Stimulated activated naive CD8-positive, alpha-beta T cell treated with anti-CD3 and anti-CD28 coated beads, Interleukin-15, Interleukin-2, amounts not matched to agents 100 ng/mL and 50 ng/mL, for 24 hours (primary cell): ENCODE measurements at regions not wholly inside any gene's neighbourhood (a gene's known extent, or its start where the extent isn't known, plus 50 kb on each side); places are given as distances from the start of the nearest gene placed in this dataset.

Experiments used
- H3K27ac Mint-ChIP-seq: one replicate; pipeline ENCODE4 v1.8.0; 2021; ENCODE audit warnings: mild to moderate bottlenecking, mixed read lengths
- H3K27me3 Mint-ChIP-seq: one replicate; pipeline ENCODE4 v1.8.0; 2021; ENCODE audit warnings: mixed read lengths
- H3K36me3 Mint-ChIP-seq: one replicate; pipeline ENCODE4 v1.8.0; 2021; ENCODE audit warnings: low read depth, mixed read lengths
- H3K4me1 Mint-ChIP-seq: one replicate; pipeline ENCODE4 v1.8.0; 2021; ENCODE audit warnings: low read depth, mixed read lengths
- H3K4me3 Mint-ChIP-seq: one replicate; pipeline ENCODE4 v1.8.0; 2021; ENCODE audit warnings: mild to moderate bottlenecking, mixed read lengths
- H3K9me3 Mint-ChIP-seq: one replicate; pipeline ENCODE4 v1.8.0; 2021; ENCODE audit warnings: mixed read lengths

GRCh38 chr18:40921845-40922629, 1033.0 kb upstream of the PIK3C3 start:
- Mint-ChIP-seq H3K27ac (no peak overlapping the region), H3K4me3 (no peak overlapping the region), H3K27me3 (no peaks in the 10 kb centered on the region), H3K36me3 (no peaks in the 10 kb centered on the region), H3K4me1 (no peaks in the 10 kb centered on the region), H3K9me3 (peaks cover 13% of the 10 kb centered on the region)

GRCh38 chr18:40917056-40917455, 1038.0 kb upstream of the PIK3C3 start:
- no peaks in the 10 kb centered on the region for H3K27me3 Mint-ChIP-seq
- no peak overlapping the region for H3K27ac Mint-ChIP-seq
- H3K4me3 Mint-ChIP-seq: no peak overlapping the region
- H3K36me3 Mint-ChIP-seq: no peaks in the 10 kb centered on the region
- no peaks in the 10 kb centered on the region for H3K4me1 Mint-ChIP-seq
- H3K9me3 Mint-ChIP-seq: peaks cover 14% of the 10 kb centered on the region

- Mint-ChIP-seq H3K4me1 (no peaks in the 10 kb centered on the region), H3K9me3 (peaks cover 10% of the 10 kb centered on the region), H3K27me3 (no peaks in the 10 kb centered on the region), H3K27ac (no peak overlapping the region), H3K36me3 (no peaks in the 10 kb centered on the region), H3K4me3 (no peak overlapping the region)
These were observed 1039.3 kb upstream of the PIK3C3 start for GRCh38 chr18:40915724-40916123.

GRCh38 chr18:40911582-40912254, 1043.3 kb upstream of the PIK3C3 start:
- no peaks in the 10 kb centered on the region for H3K4me1 Mint-ChIP-seq
- no peaks in the 10 kb centered on the region for H3K36me3 Mint-ChIP-seq
- peaks cover 5% of the 10 kb centered on the region for H3K9me3 Mint-ChIP-seq
- no peak overlapping the region for H3K27ac Mint-ChIP-seq
- no peak overlapping the region for H3K4me3 Mint-ChIP-seq
- H3K27me3 Mint-ChIP-seq: no peaks in the 10 kb centered on the region

GRCh38 chr18:40911041-40911440, 1044.0 kb upstream of the PIK3C3 start:
- Mint-ChIP-seq H3K4me3 (no peak overlapping the region), H3K4me1 (no peaks in the 10 kb centered on the region), H3K9me3 (no peaks in the 10 kb centered on the region), H3K36me3 (no peaks in the 10 kb centered on the region), H3K27me3 (no peaks in the 10 kb centered on the region), H3K27ac (no peak overlapping the region)

- Mint-ChIP-seq H3K4me3 (no peak overlapping the region), H3K27me3 (no peaks in the 10 kb centered on the region), H3K27ac (no peak overlapping the region), H3K36me3 (no peaks in the 10 kb centered on the region), H3K4me1 (no peaks in the 10 kb centered on the region), H3K9me3 (no peaks in the 10 kb centered on the region)
These were observed 1047.2 kb upstream of the PIK3C3 start for GRCh38 chr18:40907842-40908241.

- H3K27me3 Mint-ChIP-seq: no peaks in the 10 kb centered on the region
- no peak overlapping the region for H3K27ac Mint-ChIP-seq
- no peak overlapping the region for H3K4me3 Mint-ChIP-seq
- no peaks in the 10 kb centered on the region for H3K36me3 Mint-ChIP-seq
- H3K4me1 Mint-ChIP-seq: no peaks in the 10 kb centered on the region
- no peaks in the 10 kb centered on the region for H3K9me3 Mint-ChIP-seq
These were observed 1050.7 kb upstream of the PIK3C3 start for GRCh38 chr18:40904295-40904694.

GRCh38 chr18:40902436-40902835, 1052.6 kb upstream of the PIK3C3 start:
- H3K36me3 Mint-ChIP-seq: no peaks in the 10 kb centered on the region
- no peak overlapping the region for H3K27ac Mint-ChIP-seq
- H3K4me3 Mint-ChIP-seq: no peak overlapping the region
- H3K9me3 Mint-ChIP-seq: peaks cover 3% of the 10 kb centered on the region
- H3K27me3 Mint-ChIP-seq: no peaks in the 10 kb centered on the region
- no peaks in the 10 kb centered on the region for H3K4me1 Mint-ChIP-seq

GRCh38 chr18:40897884-40898283, 1057.2 kb upstream of the PIK3C3 start:
- Mint-ChIP-seq H3K27me3 (no peaks in the 10 kb centered on the region), H3K36me3 (no peaks in the 10 kb centered on the region), H3K27ac (no peak overlapping the region), H3K4me3 (no peak overlapping the region), H3K4me1 (no peaks in the 10 kb centered on the region), H3K9me3 (peaks cover 13% of the 10 kb centered on the region)

GRCh38 chr18:40883271-40883670, 1071.8 kb upstream of the PIK3C3 start:
- Mint-ChIP-seq H3K4me1 (no peaks in the 10 kb centered on the region), H3K9me3 (peaks cover 8% of the 10 kb centered on the region), H3K27me3 (no peaks in the 10 kb centered on the region), H3K27ac (no peak overlapping the region), H3K36me3 (no peaks in the 10 kb centered on the region), H3K4me3 (no peak overlapping the region)

- peaks cover 8% of the 10 kb centered on the region for H3K9me3 Mint-ChIP-seq
- no peaks in the 10 kb centered on the region for H3K4me1 Mint-ChIP-seq
- H3K4me3 Mint-ChIP-seq: no peak overlapping the region
- H3K27ac Mint-ChIP-seq: no peak overlapping the region
- H3K36me3 Mint-ChIP-seq: no peaks in the 10 kb centered on the region
- H3K27me3 Mint-ChIP-seq: no peaks in the 10 kb centered on the region
These were observed 1072.6 kb upstream of the PIK3C3 start for GRCh38 chr18:40882468-40882867.

GRCh38 chr18:40878371-40878770, 1076.7 kb upstream of the PIK3C3 start:
- H3K27ac Mint-ChIP-seq: no peak overlapping the region
- H3K36me3 Mint-ChIP-seq: no peaks in the 10 kb centered on the region
- H3K4me3 Mint-ChIP-seq: no peak overlapping the region
- no peaks in the 10 kb centered on the region for H3K27me3 Mint-ChIP-seq
- no peaks in the 10 kb centered on the region for H3K9me3 Mint-ChIP-seq
- H3K4me1 Mint-ChIP-seq: no peaks in the 10 kb centered on the region

GRCh38 chr18:40877096-40877495, 1077.9 kb upstream of the PIK3C3 start:
- Mint-ChIP-seq H3K36me3 (no peaks in the 10 kb centered on the region), H3K27me3 (no peaks in the 10 kb centered on the region), H3K9me3 (no peaks in the 10 kb centered on the region), H3K27ac (no peak overlapping the region), H3K4me1 (no peaks in the 10 kb centered on the region), H3K4me3 (no peak overlapping the region)

- no peaks in the 10 kb centered on the region for H3K36me3 Mint-ChIP-seq
- H3K9me3 Mint-ChIP-seq: peaks cover 4% of the 10 kb centered on the region
- H3K4me3 Mint-ChIP-seq: no peak overlapping the region
- H3K27ac Mint-ChIP-seq: no peak overlapping the region
- H3K4me1 Mint-ChIP-seq: no peaks in the 10 kb centered on the region
- no peaks in the 10 kb centered on the region for H3K27me3 Mint-ChIP-seq
These were observed 1079.9 kb upstream of the PIK3C3 start for GRCh38 chr18:40875101-40875615.

- Mint-ChIP-seq H3K4me1 (no peaks in the 10 kb centered on the region), H3K4me3 (no peak overlapping the region), H3K36me3 (no peaks in the 10 kb centered on the region), H3K27ac (no peak overlapping the region), H3K9me3 (peaks cover 4% of the 10 kb centered on the region), H3K27me3 (no peaks in the 10 kb centered on the region)
These were observed 1080.8 kb upstream of the PIK3C3 start for GRCh38 chr18:40874233-40874632.
